SU-DHL-6 (cell line): ENCODE measurements at regions not wholly inside any gene's neighbourhood (a gene's known extent, or its start where the extent isn't known, plus 50 kb on each side); places are given as distances from the start of the nearest gene placed in this dataset.

ENCODE experiments used
- H2AFZ ChIP-seq: fragments of 200-600 bp; sonication (generic); 2 replicates; pipeline ENCODE4 v1.6.1; 2014; ENCODE audit warnings: low read depth, mild to moderate bottlenecking, moderate library complexity, mixed read lengths, antibody characterized with exemption, low read length; ENCODE audit not compliant: severe bottlenecking
- H3F3A ChIP-seq: fragments of 200-600 bp; shearing (Covaris generic); 2 replicates; pipeline ENCODE4 v1.6.0; 2016; ENCODE audit warnings: antibody characterized with exemption, mild to moderate bottlenecking; ENCODE audit not compliant: insufficient read depth
- H3K27ac ChIP-seq: fragments of 200-600 bp; sonication (generic); 2 replicates; pipeline ENCODE4 v1.5.1; 2016; ENCODE audit warnings: low read depth, mild to moderate bottlenecking, low read length, moderate library complexity, mixed read lengths
- H3K27me3 ChIP-seq: fragments of 200-600 bp; sonication (generic), shearing (Covaris generic); 2 replicates; pipeline ENCODE4 v1.6.0; 2014; ENCODE audit warnings: mild to moderate bottlenecking, low read length
- H3K36me3 ChIP-seq: fragments of 200-600 bp; sonication (generic); 2 replicates; pipeline ENCODE4 v1.6.1; 2014; ENCODE audit warnings: mild to moderate bottlenecking, low read length, mixed read lengths
- H3K4me2 ChIP-seq: fragments of 300-600, 200-600 bp; shearing (Covaris generic), sonication (generic); 2 replicates; pipeline ENCODE4 v1.6.0; 2014; ENCODE audit warnings: low read length, low read depth, mild to moderate bottlenecking; ENCODE audit not compliant: poor library complexity, severe bottlenecking
- H3K4me3 ChIP-seq: fragments of 200-600 bp; sonication (generic); 2 replicates; pipeline ENCODE4 v1.5.1; 2014; ENCODE audit warnings: antibody characterized with exemption, low read length, mild to moderate bottlenecking, mixed read lengths; ENCODE audit not compliant: insufficient read depth, poor library complexity, severe bottlenecking
- H3K79me2 ChIP-seq: fragments of 200-600 bp; sonication (generic); 2 replicates; pipeline ENCODE4 v1.6.1; 2014; ENCODE audit warnings: mild to moderate bottlenecking, low read length, moderate library complexity; ENCODE audit not compliant: insufficient read depth
- H3K9ac ChIP-seq: fragments of 200-600 bp; sonication (generic); 2 replicates; pipeline ENCODE4 v1.7.0; 2014; ENCODE audit warnings: mild to moderate bottlenecking, low read length
- H3K9me2 ChIP-seq: fragments of 200-600 bp; sonication (generic); replicated peaks from 2 replicates; pipeline ENCODE4 v1.6.1; 2014; ENCODE audit warnings: low read length; ENCODE audit not compliant: insufficient read depth
- H3K9me3 ChIP-seq: fragments of 200-600 bp; sonication (generic); 2 replicates; pipeline ENCODE4 v1.6.1; 2014; ENCODE audit warnings: low read length, mixed read lengths; ENCODE audit not compliant: insufficient read depth
- H4K20me1 ChIP-seq: fragments of 200-600 bp; sonication (generic); 2 replicates; pipeline ENCODE4 v1.6.1; 2014; ENCODE audit warnings: low read depth, mild to moderate bottlenecking, antibody characterized with exemption, low read length, moderate library complexity, mixed read lengths
- CTCF ChIP-seq: fragments of 200-600 bp; sonication (generic); IDR thresholded peaks from one replicate; pipeline ENCODE4 v1.5.1; 2017; ENCODE audit warnings: antibody characterized with exemption, mild to moderate bottlenecking, low read length, moderate library complexity; ENCODE audit not compliant: insufficient read depth, poor library complexity, severe bottlenecking
- EZH2phosphoT487 ChIP-seq: fragments of 200-600 bp; sonication (generic), shearing (Covaris generic); conservative IDR thresholded peaks from 2 replicates; pipeline ENCODE4 v1.6.1; 2018; ENCODE audit warnings: mild to moderate bottlenecking, antibody characterized with exemption, low read length, moderate library complexity, mixed read lengths

- H4K20me1 ChIP-seq: no peaks in the 10 kb centered on the region
- H2AFZ ChIP-seq: no peak overlapping the region
- no peaks in the 10 kb centered on the region for H3F3A ChIP-seq
- no peaks in the 10 kb centered on the region for H3K9me2 ChIP-seq
- H3K27me3 ChIP-seq: no peaks in the 10 kb centered on the region
- H3K4me3 ChIP-seq: no peak overlapping the region
- TF ChIP-seq CTCF: no peak
- no peak for TF ChIP-seq EZH2phosphoT487
- no peaks in the 10 kb centered on the region for H3K9me3 ChIP-seq
- H3K36me3 ChIP-seq: no peaks in the 10 kb centered on the region
- H3K9ac ChIP-seq: no peak overlapping the region
- no peak overlapping the region for H3K4me2 ChIP-seq
- H3K27ac ChIP-seq: no peak overlapping the region
- no peaks in the 10 kb centered on the region for H3K79me2 ChIP-seq
Observed at GRCh38 chr20:54929191-54929590, 453.8 kb downstream of the DOK5 start.

GRCh38 chr20:54928564-54928963 is 453.2 kb downstream of the DOK5 start:
- Histone ChIP-seq H4K20me1 (no peaks in the 10 kb centered on the region), H3K79me2 (no peaks in the 10 kb centered on the region), H3K27me3 (no peaks in the 10 kb centered on the region), H3K4me3 (no peak overlapping the region), H3K27ac (no peak overlapping the region), H3K9ac (no peak overlapping the region), H3K4me2 (no peak overlapping the region), H3K36me3 (no peaks in the 10 kb centered on the region), H3K9me2 (no peaks in the 10 kb centered on the region), H3K9me3 (no peaks in the 10 kb centered on the region), H2AFZ (no peak overlapping the region), H3F3A (no peaks in the 10 kb centered on the region)
- no peak for TF ChIP-seq CTCF
- TF ChIP-seq EZH2phosphoT487: no peak

GRCh38 chr20:54922636-54923035 is 447.2 kb downstream of the DOK5 start:
- H3K36me3 ChIP-seq: no peaks in the 10 kb centered on the region
- no peak overlapping the region for H3K27ac ChIP-seq

More at GRCh38 chr20:54922636-54923035, 447.2 kb downstream of the DOK5 start:
- Histone ChIP-seq H3K9me3 (no peaks in the 10 kb centered on the region), H4K20me1 (no peaks in the 10 kb centered on the region), H3K4me2 (no peak overlapping the region), H3K79me2 (no peaks in the 10 kb centered on the region), H2AFZ (no peak overlapping the region), H3K9ac (no peak overlapping the region), H3K27me3 (no peaks in the 10 kb centered on the region), H3K9me2 (no peaks in the 10 kb centered on the region), H3K4me3 (no peak overlapping the region), H3F3A (no peaks in the 10 kb centered on the region)
- no peak for TF ChIP-seq CTCF
- TF ChIP-seq EZH2phosphoT487: no peak
